ENCODE measurements at regions not wholly inside any gene's neighbourhood (a gene's known extent, or its start where the extent isn't known, plus 50 kb on each side); places are given as distances from the start of the nearest gene placed in this dataset.

GRCh38 chr13:66237411-66238062, 992.6 kb downstream of the PCDH9 start:
- no peak for TF ChIP-seq EZH2 (IDR thresholded peaks at IDR 0.05)
- no peak for TF ChIP-seq POLR2AphosphoS5 (IDR thresholded peaks at IDR 0.05; ENCODE audit: borderline replicate concordance, low read depth, low read length)
